Ovary (tissue), 7 donors: ENCODE measurements at regions not wholly inside any gene's neighbourhood (a gene's known extent, or its start where the extent isn't known, plus 50 kb on each side); places are given as distances from the start of the nearest gene placed in this dataset.

Experiments used
- DNase-seq, 5 donors: peaks; one replicate each; pipeline ENCODE4 v3.0.0-alpha.2; 2019 to 2020
- H3K27ac ChIP-seq, 2 donors: fragments of 200-600 bp; one replicate each; pipeline versions ENCODE4 v1.5.1 to v1.8.0; 2019 to 2022
- H3K27me3 ChIP-seq: fragments of 200-600 bp; one replicate; pipeline ENCODE4 v1.8.0; 2022
- H3K36me3 ChIP-seq: fragments of 200-600 bp; sonication (generic); one replicate; pipeline ENCODE4 v1.5.1; 2019
- H3K4me1 ChIP-seq: one replicate; pipeline ENCODE4 v1.8.1; 2013; ENCODE audit warnings: mild to moderate bottlenecking, moderate library complexity; ENCODE audit not compliant: insufficient read depth
- H3K4me3 ChIP-seq: fragments of 200-600 bp; sonication (generic); one replicate; pipeline ENCODE4 v1.5.1; 2017
- H3K9me3 ChIP-seq, 2 donors: fragments of 200-600 bp in 1 of 2; sonication (generic) in 1 of 2; one replicate each; pipeline versions ENCODE4 v1.5.1 to v1.8.1; 2013 to 2019; ENCODE audit warnings: mild to moderate bottlenecking in 1 of 2, moderate library complexity in 1 of 2
- EP300 ChIP-seq: sonication (generic); formaldehyde crosslinking; IDR thresholded peaks from one replicate; pipeline ENCODE4 v1.6.1; 2017; ENCODE audit warnings: antibody characterized with exemption
- POLR2A ChIP-seq: fragments of 450-650 bp; IDR thresholded peaks from one replicate; pipeline ENCODE4 v1.6.1; 2017; ENCODE audit warnings: antibody characterized with exemption, mild to moderate bottlenecking, moderate library complexity
- WGBS, 3 donors: extraction: QIAGEN DNeasy Blood & Tissue Kit in 1 of 3; methylation state at CpG; one replicate each; pipeline versions ENCODE4 v1.1.5 to v1.1.7; 2013 to 2017; 5-methylcytosine and 5-hydroxymethylcytosine counted together
- intact Hi-C, 4 donors: fragments of 100-400 bp; cut with DNase I; formaldehyde crosslinking; loops; one replicate each; pipeline versions ENCODE4 v1.11.0 to v1.15.1; 2022 to 2023
- TF ChIP-seq, protein P1 (sequence below), 3 donors: fragments of 450-650 bp in 2 of 3; fragments of 200-600 bp in 1 of 3; IDR thresholded peaks; one replicate each; pipeline versions ENCODE4 v1.5.1 to v1.8.0; 2016 to 2022; ENCODE audit warnings: antibody characterized with exemption in 3 of 3, mild to moderate bottlenecking in 1 of 3
- donor health status: DM: no; HTN: no; CAD: no; lungs with moderate emphysema.
- donor health status: DM: no; HTN: no; CAD: no.
- donor health status: Bipolar disorder and iron deficiency.
- donor health status: DM: no; HTN: no; CAD: no.
- donor health status: DM: yes; HTN: yes; CAD: no.

DNA sequence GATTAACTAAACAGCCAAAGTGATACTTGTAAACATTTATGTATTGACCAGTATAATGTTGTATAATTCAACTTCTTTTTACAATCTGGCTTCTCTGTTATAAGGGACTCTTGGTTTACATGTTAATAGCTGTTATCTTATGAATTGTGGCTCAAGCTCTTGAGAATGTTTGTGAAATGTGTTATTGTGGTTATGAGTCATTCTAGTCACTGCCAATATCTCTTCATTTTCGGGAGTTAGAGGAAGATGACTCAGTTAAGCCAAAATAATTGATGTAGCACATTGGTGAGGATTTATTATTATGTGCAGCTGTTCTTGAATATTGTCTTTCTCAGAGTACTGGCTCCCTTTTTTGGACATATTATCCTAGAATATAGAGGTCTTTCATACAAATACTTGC lies 655.2 kb upstream of the RIOK2 start:
- H3K9me3 ChIP-seq: no peaks in the 10 kb centered on the region
- intact Hi-C loops: no loop called here

DNA sequence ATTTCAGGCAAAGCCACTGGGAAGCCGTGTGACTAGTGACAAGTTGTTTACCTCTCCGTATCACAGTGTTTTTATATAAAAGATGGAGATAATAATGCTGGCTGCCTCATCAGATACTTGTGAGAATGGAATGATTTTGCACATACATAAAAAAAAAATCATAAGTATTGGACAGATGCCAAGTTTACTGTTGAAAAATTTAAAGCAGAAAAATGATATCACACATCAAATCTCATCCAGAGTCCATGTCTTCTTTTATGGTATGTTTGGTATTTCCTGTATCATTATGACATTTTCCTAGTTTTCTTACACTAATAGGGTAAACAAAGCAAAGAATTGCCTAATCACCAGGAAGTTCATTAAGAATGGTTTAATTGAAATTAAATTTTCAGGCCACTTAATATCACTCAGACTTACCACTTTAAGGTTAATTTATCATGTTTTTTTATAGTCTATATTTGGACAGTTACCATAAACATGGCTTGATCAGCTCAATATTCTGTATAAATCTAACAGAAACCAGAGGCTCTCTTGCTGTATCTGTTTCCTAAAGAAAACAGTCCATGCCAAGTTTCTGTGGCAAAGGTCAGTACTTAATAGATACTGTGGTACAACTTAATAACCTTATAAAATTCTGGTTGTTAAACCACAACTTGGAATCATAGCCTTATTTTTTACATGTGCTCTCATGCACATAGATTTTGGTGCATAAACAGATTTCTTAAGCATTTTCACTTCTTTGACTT lies 656.5 kb upstream of the RIOK2 start:
- no peaks in the 10 kb centered on the region for H3K36me3 ChIP-seq
- TF ChIP-seq, protein P1, sequence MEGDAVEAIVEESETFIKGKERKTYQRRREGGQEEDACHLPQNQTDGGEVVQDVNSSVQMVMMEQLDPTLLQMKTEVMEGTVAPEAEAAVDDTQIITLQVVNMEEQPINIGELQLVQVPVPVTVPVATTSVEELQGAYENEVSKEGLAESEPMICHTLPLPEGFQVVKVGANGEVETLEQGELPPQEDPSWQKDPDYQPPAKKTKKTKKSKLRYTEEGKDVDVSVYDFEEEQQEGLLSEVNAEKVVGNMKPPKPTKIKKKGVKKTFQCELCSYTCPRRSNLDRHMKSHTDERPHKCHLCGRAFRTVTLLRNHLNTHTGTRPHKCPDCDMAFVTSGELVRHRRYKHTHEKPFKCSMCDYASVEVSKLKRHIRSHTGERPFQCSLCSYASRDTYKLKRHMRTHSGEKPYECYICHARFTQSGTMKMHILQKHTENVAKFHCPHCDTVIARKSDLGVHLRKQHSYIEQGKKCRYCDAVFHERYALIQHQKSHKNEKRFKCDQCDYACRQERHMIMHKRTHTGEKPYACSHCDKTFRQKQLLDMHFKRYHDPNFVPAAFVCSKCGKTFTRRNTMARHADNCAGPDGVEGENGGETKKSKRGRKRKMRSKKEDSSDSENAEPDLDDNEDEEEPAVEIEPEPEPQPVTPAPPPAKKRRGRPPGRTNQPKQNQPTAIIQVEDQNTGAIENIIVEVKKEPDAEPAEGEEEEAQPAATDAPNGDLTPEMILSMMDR (IDR thresholded peaks at IDR 0.05): no peak
- TF ChIP-seq POLR2A: no peak
- no peak for TF ChIP-seq EP300
- 68 to 72% (median 72%) methylated on average over 2 of the region's 2 CpGs for WGBS, 3 donors
- no peak overlapping the region for H3K4me3 ChIP-seq
- intact Hi-C loops: no loop called here
- H3K27ac ChIP-seq: no peak overlapping the region
- H3K4me1 ChIP-seq: no peaks in the 10 kb centered on the region
- no peaks in the 10 kb centered on the region for H3K9me3 ChIP-seq
- H3K27me3 ChIP-seq: no peaks in the 10 kb centered on the region
- no peak for DNase-seq

More for the DNA sequence above, 655.2 kb upstream of the RIOK2 start:
- TF ChIP-seq POLR2A (no peak), EP300 (no peak)
- TF ChIP-seq, protein P1 (IDR thresholded peaks at IDR 0.05): no peak
- H3K4me3 ChIP-seq: no peak overlapping the region
- 0% methylated on average over 1 of the region's 1 CpG for WGBS, 3 donors
- no peaks in the 10 kb centered on the region for H3K36me3 ChIP-seq
- no peaks in the 10 kb centered on the region for H3K4me1 ChIP-seq
- H3K27me3 ChIP-seq: no peaks in the 10 kb centered on the region
- no peak for DNase-seq
- H3K27ac ChIP-seq: no peak overlapping the region

DNA sequence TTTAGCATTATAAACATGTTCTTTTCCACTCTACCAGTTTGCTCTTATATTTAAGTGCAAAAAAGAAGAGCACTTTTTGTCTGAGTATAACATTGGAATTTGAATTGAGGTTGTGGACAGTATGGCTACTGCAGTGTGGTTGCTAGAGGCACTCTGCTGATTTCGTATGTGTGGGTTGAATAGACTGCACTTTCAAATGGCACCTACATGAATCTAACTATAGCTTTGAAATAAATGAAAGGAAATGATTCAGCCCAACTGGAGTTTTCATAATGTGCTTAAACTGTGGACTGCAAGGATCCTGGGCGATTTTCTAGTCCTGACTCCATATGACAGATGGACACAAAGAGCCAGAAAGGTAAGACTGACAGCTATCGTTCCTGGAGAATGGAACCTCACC lies 657.6 kb upstream of the RIOK2 start:
- 88 to 91% (median 90%) methylated on average over 3 of the region's 3 CpGs for WGBS, 3 donors
- Histone ChIP-seq H3K9me3 (no peaks in the 10 kb centered on the region), H3K36me3 (no peaks in the 10 kb centered on the region), H3K4me1 (no peaks in the 10 kb centered on the region), H3K4me3 (no peak overlapping the region), H3K27ac (no peak overlapping the region), H3K27me3 (no peaks in the 10 kb centered on the region)
- intact Hi-C loops: no loop called here
- DNase-seq: no peak
- TF ChIP-seq, protein P1 (IDR thresholded peaks at IDR 0.05): no peak
- TF ChIP-seq POLR2A (no peak), EP300 (no peak)

DNA sequence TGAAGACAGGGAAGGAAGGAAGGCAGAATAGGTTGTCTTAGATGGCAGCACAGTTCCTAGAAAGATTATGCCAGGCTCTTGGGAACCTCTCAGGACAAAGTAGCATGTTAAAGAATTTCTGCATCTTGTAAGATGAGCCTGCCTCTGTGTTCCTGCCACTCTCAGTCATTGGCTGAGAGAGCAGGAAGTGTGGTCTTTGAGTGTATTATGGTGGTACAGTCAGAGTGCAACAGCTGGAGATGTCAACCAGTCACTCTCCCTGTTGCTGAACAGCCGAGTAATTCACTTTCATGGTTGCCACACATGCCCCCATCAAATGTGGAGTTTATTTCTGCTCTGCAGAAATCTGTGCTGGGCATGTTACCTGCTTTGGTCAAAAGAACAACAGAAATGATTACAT lies 659.6 kb upstream of the RIOK2 start:
- no peak for DNase-seq
- Histone ChIP-seq H3K36me3 (no peaks in the 10 kb centered on the region), H3K4me3 (no peak overlapping the region), H3K9me3 (no peaks in the 10 kb centered on the region), H3K27ac (no peak overlapping the region), H3K27me3 (no peaks in the 10 kb centered on the region), H3K4me1 (no peaks in the 10 kb centered on the region)
- TF ChIP-seq POLR2A: no peak
- TF ChIP-seq, protein P1 (IDR thresholded peaks at IDR 0.05): no peak
- no peak for TF ChIP-seq EP300
- 80 to 100% (median 86%) methylated on average over 1 of the region's 1 CpG for WGBS, 3 donors
- intact Hi-C loops: no loop called here
